IMR-90 (cell line): ENCODE measurements at regions not wholly inside any gene's neighbourhood (a gene's known extent, or its start where the extent isn't known, plus 50 kb on each side); places are given as distances from the start of the nearest gene placed in this dataset.

Source experiments
- ATAC-seq: fragments of 200-7000 bp; cut with Tn5 transposase; 2 replicates; pipeline ENCODE4 v1.9.1; 2020; ENCODE audit warnings: low read depth, mild to moderate bottlenecking, moderate library complexity
- BruUV-seq: library from RNA; stranded (reverse); fragments of 400-500 nt; replicated peaks from 2 replicates; lab custom pipeline; 2021; lab: Mats Ljungman, UMichigan
- CTCF ChIA-PET: fragments of 300-600 bp; formaldehyde crosslinking; extraction: SDS; loops from one replicate; lab custom pipeline; 2021; ENCODE audit warnings: antibody characterized with exemption; lab: Yijun Ruan, JAX
- POLR2A ChIA-PET: fragments of 300-600 bp; sonication (Branson Sonifier 250); formaldehyde crosslinking; loops from one replicate; lab custom pipeline; 2022; ENCODE audit warnings: antibody characterized with exemption; ENCODE audit not compliant: unreplicated experiment; lab: Charles Lee
- DNase-seq: peaks from one replicate; pipeline ENCODE4 v3.0.0; 2013
- H2AFZ ChIP-seq: replicated peaks from 2 replicates; pipeline ENCODE3; 2013; ENCODE audit warnings: low read length, mild to moderate bottlenecking; ENCODE audit not compliant: poor library complexity
- H2AK5ac ChIP-seq: 2 replicates; pipeline ENCODE4 v1.6.1; 2013; ENCODE audit warnings: low read depth, low read length, inconsistent platforms
- H2AK9ac ChIP-seq: replicated peaks from 2 replicates; pipeline ENCODE3; 2013; ENCODE audit warnings: mild to moderate bottlenecking, low read depth, low read length, moderate library complexity; ENCODE audit not compliant: poor library complexity
- H2BK120ac ChIP-seq: 2 replicates; pipeline ENCODE4 v1.6.1; 2013; ENCODE audit warnings: low read depth, low read length, inconsistent platforms
- H2BK15ac ChIP-seq: 3 replicates; pipeline ENCODE4 v1.6.1; 2013; ENCODE audit warnings: low read depth, low read length, inconsistent platforms
- H2BK20ac ChIP-seq: 2 replicates; pipeline ENCODE4 v1.6.1; 2013; ENCODE audit warnings: low read depth, mild to moderate bottlenecking, inconsistent platforms, low read length, moderate library complexity
- H2BK5ac ChIP-seq: 2 replicates; pipeline ENCODE4 v1.6.1; 2013; ENCODE audit warnings: mild to moderate bottlenecking, low read depth, low read length, inconsistent platforms; ENCODE audit not compliant: poor library complexity, severe bottlenecking
- H3K14ac ChIP-seq: replicated peaks from 2 replicates; pipeline ENCODE4 v1.6.1; 2013; ENCODE audit warnings: low read depth, low read length, inconsistent platforms
- H3K18ac ChIP-seq: 2 replicates; pipeline ENCODE4 v1.6.1; 2013; ENCODE audit warnings: low read depth, low read length, control low read depth
- H3K23ac ChIP-seq: 2 replicates; pipeline ENCODE4 v1.6.1; 2013; ENCODE audit warnings: low read depth, low read length, inconsistent platforms
- H3K27ac ChIP-seq: 2 replicates; pipeline ENCODE4 v1.5.1; 2013; ENCODE audit warnings: mild to moderate bottlenecking, control low read depth, low read length; ENCODE audit not compliant: insufficient read depth
- H3K27me3 ChIP-seq: 2 replicates; pipeline ENCODE4 v1.6.1; 2013; ENCODE audit warnings: low read length; ENCODE audit not compliant: control insufficient read depth, insufficient read depth
- H3K36me3 ChIP-seq: 2 replicates; pipeline ENCODE4 v1.6.1; 2013; ENCODE audit warnings: low read length, mixed read lengths; ENCODE audit not compliant: control insufficient read depth, insufficient read depth
- H3K4ac ChIP-seq: 2 replicates; pipeline ENCODE4 v1.6.1; 2013; ENCODE audit warnings: low read depth, low read length, inconsistent platforms
- H3K4me1 ChIP-seq: 2 replicates; pipeline ENCODE4 v1.6.1; 2013; ENCODE audit warnings: low read length, mixed read lengths; ENCODE audit not compliant: control insufficient read depth, insufficient read depth
- H3K4me2 ChIP-seq: 2 replicates; pipeline ENCODE4 v1.6.1; 2013; ENCODE audit warnings: low read depth, mild to moderate bottlenecking, control low read depth, low read length, moderate library complexity
- H3K4me3 ChIP-seq: 2 replicates; pipeline ENCODE4 v1.5.1; 2013; ENCODE audit warnings: low read depth, mild to moderate bottlenecking, control low read depth, low read length, moderate library complexity; ENCODE audit not compliant: insufficient read depth
- H3K56ac ChIP-seq: 2 replicates; pipeline ENCODE4 v1.6.1; 2013; ENCODE audit warnings: low read length, inconsistent platforms; ENCODE audit not compliant: insufficient read depth; ENCODE audit errors: extremely low read depth
- H3K79me1 ChIP-seq, 2 experiments: 2 replicates each; pipeline ENCODE4 v1.6.1; 2013; ENCODE audit warnings: low read length in 2 of 2, inconsistent platforms in 1 of 2, low read depth in 1 of 2
- H3K9ac ChIP-seq: 2 replicates; pipeline ENCODE4 v1.6.1; 2013; ENCODE audit warnings: low read depth, low read length, control low read depth
- H3K9me1 ChIP-seq: 2 replicates; pipeline ENCODE4 v1.6.1; 2013; ENCODE audit warnings: low read length, inconsistent platforms; ENCODE audit not compliant: insufficient read depth
- H3K9me3 ChIP-seq: 2 replicates; pipeline ENCODE4 v1.6.1; 2013; ENCODE audit warnings: low read length; ENCODE audit not compliant: control insufficient read depth, insufficient read depth
- H4K20me1 ChIP-seq: 2 replicates; pipeline ENCODE4 v1.6.1; 2013; ENCODE audit warnings: low read length, inconsistent platforms; ENCODE audit not compliant: insufficient read depth
- H4K5ac ChIP-seq: 2 replicates; pipeline ENCODE4 v1.6.1; 2013; ENCODE audit warnings: mild to moderate bottlenecking, low read depth, low read length, control low read depth
- H4K8ac ChIP-seq, 2 experiments: 2 replicates each; pipeline ENCODE4 v1.6.1; 2013; ENCODE audit warnings: low read depth in 2 of 2, low read length in 2 of 2, control low read depth in 1 of 2, inconsistent platforms in 1 of 2
- H4K91ac ChIP-seq: 2 replicates; pipeline ENCODE4 v1.6.1; 2013; ENCODE audit warnings: low read depth, low read length, inconsistent platforms; ENCODE audit not compliant: insufficient read depth
- CHD1 ChIP-seq: IDR thresholded peaks from 2 replicates; pipeline ENCODE4 v1.6.1; 2012; ENCODE audit warnings: low read depth, low read length, improper control_type of control experiment
- MAFK ChIP-seq: IDR thresholded peaks from 2 replicates; pipeline ENCODE4 v1.6.1; 2012; ENCODE audit warnings: low read depth, low read length, improper control_type of control experiment
- POLR2A ChIP-seq: IDR thresholded peaks from 2 replicates; pipeline ENCODE4 v1.6.1; 2012; ENCODE audit warnings: mild to moderate bottlenecking, low read depth, low read length
- WGBS, 2 experiments: methylation state at CpG; one replicate each; pipeline versions ENCODE4 v1.1.5 to v1.1.7; 2013; ENCODE audit warnings: missing lambda C conversion rate in 2 of 2; ENCODE audit not compliant: insufficient read length in 1 of 2; ENCODE audit errors: extremely low coverage in 2 of 2; 5-methylcytosine and 5-hydroxymethylcytosine counted together
- dilution Hi-C: fragments of 300-500 bp; cut with HindIII; formaldehyde crosslinking; loops from one replicate; pipeline ENCODE4 v1.14.3; 2018; ENCODE audit warnings: low sequenced_read_pairs; ENCODE audit not compliant: unreplicated experiment
- in situ Hi-C: fragments of 300-500 bp; cut with MboI; formaldehyde crosslinking; loops from 3 replicates; pipeline ENCODE4 v1.14.3; 2019; ENCODE audit warnings: low sequenced_read_pairs, inconsistent platforms, mixed read lengths
- intact Hi-C: fragments of 100-400 bp; cut with micrococcal nuclease; formaldehyde crosslinking; loops from 2 replicates; pipeline ENCODE4 v1.10.0; 2022

- no peak overlapping the region for H4K8ac ChIP-seq
- no peak overlapping the region for H4K5ac ChIP-seq
- dilution Hi-C loops (no loop called here), intact Hi-C loops (no loop called here), in situ Hi-C loops (no loop called here)
- no peak for DNase-seq
- no peak overlapping the region for H4K91ac ChIP-seq
- H3K4me3 ChIP-seq: no peak overlapping the region
- H3K27ac ChIP-seq: no peak overlapping the region
- no peak overlapping the region for H3K4ac ChIP-seq
- H2AK5ac ChIP-seq: no peak overlapping the region
- no peaks in the 10 kb centered on the region for H3K36me3 ChIP-seq
- BruUV-seq: no TSS peak
- no peaks in the 10 kb centered on the region for H3K4me1 ChIP-seq
- POLR2A ChIA-PET: no interaction called here
- no peak overlapping the region for H2AK9ac ChIP-seq
- H3K4me2 ChIP-seq: no peak overlapping the region
- CTCF ChIA-PET: no interaction called here
- H3K27me3 ChIP-seq: no peaks in the 10 kb centered on the region
- H3K79me1 ChIP-seq: no peaks in the 10 kb centered on the region
- H3K9ac ChIP-seq: no peak overlapping the region
- ATAC-seq: no peak
- no peak overlapping the region for H2BK120ac ChIP-seq
- no peak overlapping the region for H3K23ac ChIP-seq
- TF ChIP-seq CHD1 (no peak), POLR2A (no peak), MAFK (no peak)
- H2BK20ac ChIP-seq: no peak overlapping the region
- no peaks in the 10 kb centered on the region for H4K20me1 ChIP-seq
- no peak overlapping the region for H3K56ac ChIP-seq
- no peak overlapping the region for H2AFZ ChIP-seq
- no peaks in the 10 kb centered on the region for H3K9me3 ChIP-seq
- WGBS, 2 experiments: 50% methylated on average over 3 of the region's 3 CpGs; no CpG with 5 or more reads in 1 of the 2 experiments
- no peak overlapping the region for H3K18ac ChIP-seq
- no peak overlapping the region for H2BK15ac ChIP-seq
- no peaks in the 10 kb centered on the region for H3K9me1 ChIP-seq
- H3K14ac ChIP-seq: no peak overlapping the region
- H2BK5ac ChIP-seq: no peak overlapping the region
Measured at GRCh38 chr11:101269990-101270660, 140.5 kb upstream of the PGR start.
